HG02759 (cell line): ENCODE measurements at regions not wholly inside any gene's neighbourhood (a gene's known extent, or its start where the extent isn't known, plus 50 kb on each side); places are given as distances from the start of the nearest gene placed in this dataset.
"Not testable (repeated sequence)": the region's sequence is repeated elsewhere in the genome, so short reads cannot be mapped to it uniquely, and the experiment has no call there.

Source experiments
- ATAC-seq: cut with Tn5 transposase; IDR thresholded peaks from one replicate; pipeline ENCODE4 v1.9.1; 2021; ENCODE audit warnings: mild to moderate bottlenecking, moderate library complexity; ENCODE audit not compliant: unreplicated experiment

DNA sequence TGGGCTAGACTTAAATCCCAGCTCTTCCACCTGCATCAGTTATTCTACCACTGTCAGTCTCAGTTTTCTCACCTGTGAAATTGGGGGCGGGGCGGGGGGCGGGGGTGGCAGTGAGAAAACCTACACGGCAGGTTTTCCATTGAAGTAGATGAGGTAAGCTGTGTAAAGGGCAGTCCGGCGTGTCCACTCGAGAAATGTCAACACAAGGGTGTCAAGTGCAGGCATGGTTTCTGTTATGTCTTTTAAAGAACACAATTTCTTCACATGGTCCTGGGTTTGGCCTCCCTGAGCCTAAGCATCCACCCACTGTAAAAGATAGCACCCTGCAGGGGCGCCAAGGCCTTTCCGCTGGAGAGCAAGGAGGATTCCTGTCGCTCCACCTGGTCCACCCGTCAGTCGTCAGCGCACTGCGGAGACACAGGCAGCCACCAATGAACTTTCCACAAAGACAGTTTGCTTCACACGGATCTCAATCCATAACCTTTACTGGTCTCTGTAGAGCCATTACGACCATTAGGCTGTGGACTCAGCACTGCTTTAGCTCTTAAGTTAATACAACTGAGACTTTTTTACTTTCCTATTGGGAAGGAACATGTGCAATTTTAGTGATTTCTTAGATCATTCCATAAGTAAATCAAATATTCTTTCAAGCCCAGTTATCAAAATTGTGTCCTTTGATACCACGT lies 99.5 kb upstream of the FOXB1 start:
- ATAC-seq, result no peak

DNA sequence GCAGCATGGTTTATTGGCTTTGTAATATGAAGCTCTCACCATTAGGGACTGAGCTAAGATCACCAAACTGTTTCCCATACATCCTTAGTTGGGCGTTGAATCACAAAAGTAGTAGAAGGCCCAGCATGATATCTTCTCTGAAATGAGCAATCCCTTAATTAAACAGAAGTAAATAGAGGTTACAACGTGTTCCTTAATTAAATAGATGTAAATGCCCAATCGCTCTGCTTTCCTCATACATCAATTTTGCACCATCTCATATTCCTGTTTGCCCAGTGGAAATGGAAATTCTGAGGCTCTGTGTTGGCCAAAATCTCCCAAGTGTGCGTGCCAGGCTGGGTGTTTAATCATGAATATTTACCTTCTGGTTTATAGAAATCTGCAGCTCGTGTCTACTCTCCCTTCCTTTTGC lies 107.4 kb upstream of the FOXB1 start:
- ATAC-seq, result no peak

DNA sequence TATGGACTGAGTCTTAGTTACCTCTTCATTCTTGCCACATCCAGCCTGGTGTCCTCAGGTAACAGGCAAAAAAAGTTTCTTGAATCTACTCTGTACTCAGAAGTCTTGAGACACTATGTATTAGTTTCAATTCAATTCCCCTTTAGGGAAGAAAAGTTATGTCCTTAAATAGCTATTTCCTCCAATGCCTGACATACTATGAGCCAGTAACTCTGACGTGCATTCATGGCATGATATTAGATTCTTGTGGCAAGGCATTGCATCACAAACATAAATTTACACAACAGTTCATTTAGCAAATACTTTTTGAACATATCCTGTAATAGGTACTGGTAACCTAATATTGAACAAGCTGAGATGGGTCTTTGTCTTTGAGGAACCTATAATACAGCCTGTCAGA lies 109.3 kb upstream of the FOXB1 start:
- ATAC-seq, result no peak

DNA sequence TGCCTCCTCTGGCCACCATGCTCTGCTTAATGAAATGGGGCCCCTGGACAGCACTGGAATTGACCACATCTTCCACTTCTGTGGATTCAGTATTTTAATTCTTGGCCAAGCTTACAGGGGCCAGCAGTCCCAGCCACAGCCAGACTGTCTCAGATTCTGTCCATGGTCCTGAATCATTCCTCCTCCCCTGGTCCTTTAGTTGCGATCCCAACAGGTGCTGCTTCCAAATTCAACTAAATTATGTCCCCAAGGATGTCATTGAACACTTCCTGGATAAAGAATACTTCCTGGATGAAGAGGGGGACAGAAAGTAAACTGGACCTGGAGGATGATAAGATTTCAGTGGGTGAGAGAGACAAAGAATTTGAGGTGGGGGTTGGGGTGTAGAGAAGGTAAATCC lies 111.1 kb upstream of the FOXB1 start:
- no peak for ATAC-seq

DNA sequence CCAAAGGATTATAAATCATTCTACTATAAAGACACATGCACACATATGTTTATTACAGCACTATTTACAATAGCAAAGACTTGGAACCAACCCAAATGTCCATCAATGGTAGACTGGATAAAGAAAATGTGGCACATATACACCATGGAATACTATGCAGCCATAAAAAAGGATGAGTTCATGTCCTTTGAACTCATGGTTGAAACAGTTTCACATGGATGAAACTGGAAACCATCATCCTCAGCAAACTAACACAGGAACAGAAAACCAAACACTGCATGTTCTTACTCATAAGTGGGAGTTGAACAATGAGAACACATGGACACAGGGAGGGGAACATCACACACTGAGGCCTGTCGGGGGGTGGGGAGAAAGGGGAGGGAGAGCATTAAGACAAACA lies 116.2 kb upstream of the FOXB1 start:
- ATAC-seq, result not testable (repeated sequence)

DNA sequence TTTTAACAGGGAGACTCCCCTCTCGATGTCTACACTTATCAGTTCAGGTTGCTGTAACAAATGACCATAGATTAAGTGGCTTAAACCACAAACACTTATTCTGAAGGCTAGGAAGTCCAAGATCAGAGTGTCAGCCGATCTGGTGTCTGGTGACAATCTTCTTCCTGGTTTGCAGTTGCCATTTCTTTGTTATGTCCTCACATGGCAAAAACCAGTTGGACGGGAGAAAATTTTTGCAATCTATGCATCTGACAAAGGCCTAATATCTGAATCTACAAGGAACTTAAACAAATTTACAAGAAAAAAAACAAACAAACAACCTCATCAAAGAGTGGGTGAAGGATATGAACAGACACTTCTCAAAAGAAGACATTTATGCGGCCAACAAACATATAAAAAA lies 116.9 kb upstream of the FOXB1 start:
- ATAC-seq, result no peak

DNA sequence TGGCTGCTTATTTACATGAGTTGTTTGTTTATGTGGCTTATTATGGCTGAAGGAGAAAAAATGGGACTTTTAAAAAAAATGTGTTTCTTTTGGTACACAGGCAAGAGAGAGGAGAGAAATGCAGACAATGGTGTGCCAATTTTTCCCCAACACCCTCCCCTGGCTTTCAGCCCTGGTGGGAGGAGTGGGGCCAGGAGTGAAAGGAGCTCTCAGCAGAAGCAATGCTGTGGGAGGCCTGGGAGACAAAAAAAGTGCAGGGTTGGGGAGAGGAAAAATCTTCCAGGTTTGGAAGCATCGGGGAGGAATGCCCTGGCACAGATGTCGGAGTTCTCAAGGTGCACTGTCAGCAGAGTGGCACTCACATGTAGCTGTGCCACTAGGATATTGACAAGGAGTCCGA lies 117.7 kb upstream of the FOXB1 start:
- no peak for ATAC-seq

DNA sequence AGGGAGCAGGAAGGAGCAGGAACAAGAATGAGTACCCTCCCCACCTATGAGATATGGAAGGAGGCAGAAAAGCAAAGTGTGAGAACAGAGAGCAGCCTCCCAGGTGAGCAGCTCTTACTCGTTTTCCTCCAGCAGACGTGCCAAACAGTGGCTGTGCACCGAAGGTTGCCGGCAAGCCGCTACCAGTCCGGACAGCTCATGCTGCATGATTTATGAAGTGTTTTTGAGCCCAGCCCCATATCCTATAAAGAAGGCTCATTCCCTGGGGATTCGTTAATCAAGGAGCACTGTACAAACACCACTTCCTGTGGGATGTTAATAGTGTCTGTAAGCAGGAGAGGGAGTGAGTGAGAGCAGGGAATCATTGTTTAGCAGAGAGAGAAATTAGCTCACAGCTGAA lies 118.3 kb upstream of the FOXB1 start:
- ATAC-seq, result no peak

DNA sequence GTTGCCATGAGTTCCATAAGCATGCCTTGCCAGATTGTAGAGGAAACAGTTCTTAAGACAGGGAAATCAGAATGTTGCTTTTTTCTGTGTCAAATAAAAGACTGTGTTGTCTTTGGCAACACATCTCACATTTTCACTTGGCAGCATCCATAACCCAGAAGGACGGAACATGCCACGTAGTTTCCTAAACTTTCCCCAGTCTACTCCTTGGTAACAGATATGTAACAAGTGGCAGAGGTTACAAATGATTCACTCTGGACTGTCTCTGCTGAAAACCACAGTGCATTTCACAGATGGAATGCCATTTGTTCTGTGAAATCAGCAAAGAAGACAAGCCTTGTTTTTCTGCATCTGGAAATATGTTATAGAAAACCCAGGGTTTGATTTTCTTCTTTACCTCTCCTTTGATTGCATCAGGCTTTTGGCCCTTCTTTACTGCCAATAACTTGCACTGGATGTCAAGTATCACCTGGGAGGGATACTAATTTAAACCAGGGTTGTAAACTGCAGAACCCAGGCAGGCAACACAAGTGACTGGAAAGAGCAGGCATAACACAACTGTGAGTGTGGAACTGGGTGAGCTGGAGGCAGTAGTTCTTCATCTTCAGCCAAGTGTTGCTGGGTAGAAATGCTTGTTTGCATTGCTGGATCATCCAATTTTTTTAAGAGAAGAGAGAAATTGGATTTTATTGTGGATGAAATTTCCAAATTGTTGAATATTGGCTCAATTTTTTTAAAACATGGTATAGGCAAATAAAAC lies 124.4 kb upstream of the FOXB1 start:
- ATAC-seq, result no peak

DNA sequence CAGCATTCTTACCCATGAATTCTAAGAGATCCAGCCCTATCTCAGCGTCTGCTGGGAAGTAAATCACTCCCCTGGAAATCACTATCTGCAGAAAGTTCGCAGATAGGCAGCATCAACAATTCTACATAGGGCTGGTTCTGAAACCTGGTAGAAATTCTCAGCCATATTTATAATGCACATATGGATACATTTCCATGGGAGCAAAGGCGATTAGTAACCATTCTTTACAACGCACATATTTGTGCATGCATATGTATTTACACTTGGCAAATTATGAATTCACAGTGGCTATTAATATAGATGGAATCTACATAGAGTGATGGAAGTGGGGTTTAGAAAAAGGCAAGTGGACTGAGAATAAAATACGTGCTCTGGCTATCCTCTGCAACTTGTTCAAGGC lies 128.0 kb upstream of the FOXB1 start:
- no peak for ATAC-seq

DNA sequence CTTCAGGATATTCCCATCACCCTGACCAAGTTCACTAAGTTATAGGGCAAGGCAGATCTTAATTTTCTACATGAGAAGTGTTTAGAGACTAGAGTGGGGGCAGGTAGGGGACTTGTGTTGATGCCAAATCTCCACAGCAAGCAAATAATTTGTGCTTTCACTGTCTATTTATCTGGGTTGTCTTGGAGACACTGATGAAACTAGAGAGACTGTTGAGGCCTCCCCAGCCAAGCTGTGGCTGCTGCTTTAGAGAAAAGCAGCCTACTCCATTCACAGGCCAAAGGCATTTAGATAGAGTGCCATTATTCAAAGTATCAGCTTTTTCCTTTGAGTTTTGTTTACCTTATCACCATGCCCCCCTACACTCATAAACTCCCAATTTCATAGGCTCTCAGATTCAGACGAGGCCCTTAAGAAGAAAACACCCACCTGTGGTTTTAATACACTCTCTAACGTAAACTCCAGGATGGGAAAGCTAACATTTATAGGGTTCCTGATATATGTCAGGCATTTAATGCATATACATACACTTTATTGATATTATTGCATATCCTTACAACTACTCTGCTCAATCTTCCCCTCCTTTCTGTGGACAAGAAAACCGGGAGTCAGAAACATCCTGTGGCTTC lies 130.4 kb upstream of the FOXB1 start:
- no peak for ATAC-seq

DNA sequence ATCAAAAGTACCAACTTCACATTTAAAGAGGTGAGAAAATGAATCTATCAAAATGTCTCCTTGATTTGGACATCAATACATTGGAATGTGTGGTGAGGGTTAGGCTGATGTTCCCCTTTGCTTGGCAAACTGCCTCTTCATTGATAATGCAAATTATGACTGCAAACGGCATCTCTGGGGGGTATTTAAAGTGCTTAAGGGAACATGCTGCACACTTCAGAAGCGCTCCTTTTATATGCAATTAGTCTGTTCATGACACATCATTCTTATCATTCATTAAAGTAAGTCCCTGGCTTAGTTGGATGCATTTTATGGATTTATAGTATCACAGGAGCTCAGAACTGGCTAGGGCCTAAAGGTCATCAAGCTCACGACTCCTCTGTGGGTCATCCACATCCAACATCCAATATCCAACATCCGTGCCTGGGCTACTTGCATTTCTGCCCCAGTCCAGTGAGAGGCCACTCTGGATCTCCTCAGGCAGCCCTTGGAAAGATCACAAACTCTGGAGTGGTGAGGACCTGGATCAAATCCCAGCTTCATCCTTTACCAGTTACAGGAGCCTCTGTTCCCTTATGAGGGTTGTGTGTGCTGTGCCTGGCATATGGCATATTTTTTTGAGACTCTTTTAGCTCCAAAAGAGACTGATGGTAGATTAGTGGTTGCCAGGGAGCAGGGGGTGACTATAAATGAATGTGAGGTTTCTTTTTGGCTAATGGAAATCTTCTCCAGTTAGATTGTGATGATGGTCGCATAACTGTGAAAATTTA lies 136.8 kb upstream of the FOXB1 start:
- no peak for ATAC-seq

DNA sequence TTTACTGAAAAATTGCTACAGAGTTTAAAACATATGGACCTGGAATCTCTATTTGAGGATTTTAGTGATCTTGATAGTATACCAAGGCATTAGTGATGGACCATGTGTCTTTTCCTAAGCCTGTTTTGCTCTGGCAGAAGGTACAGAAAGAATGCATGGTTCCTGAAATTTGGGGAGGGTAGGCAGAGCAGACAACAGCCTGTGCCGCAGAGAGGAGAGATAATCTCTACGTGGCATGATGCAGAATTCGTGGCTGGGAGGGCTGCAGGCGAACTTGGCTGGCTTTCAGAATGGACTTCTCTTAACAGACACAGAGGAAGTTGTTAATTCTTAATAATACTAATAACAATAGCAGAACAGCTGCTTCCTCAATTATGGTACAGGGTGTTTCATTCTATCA lies 137.5 kb upstream of the FOXB1 start:
- ATAC-seq, result no peak

DNA sequence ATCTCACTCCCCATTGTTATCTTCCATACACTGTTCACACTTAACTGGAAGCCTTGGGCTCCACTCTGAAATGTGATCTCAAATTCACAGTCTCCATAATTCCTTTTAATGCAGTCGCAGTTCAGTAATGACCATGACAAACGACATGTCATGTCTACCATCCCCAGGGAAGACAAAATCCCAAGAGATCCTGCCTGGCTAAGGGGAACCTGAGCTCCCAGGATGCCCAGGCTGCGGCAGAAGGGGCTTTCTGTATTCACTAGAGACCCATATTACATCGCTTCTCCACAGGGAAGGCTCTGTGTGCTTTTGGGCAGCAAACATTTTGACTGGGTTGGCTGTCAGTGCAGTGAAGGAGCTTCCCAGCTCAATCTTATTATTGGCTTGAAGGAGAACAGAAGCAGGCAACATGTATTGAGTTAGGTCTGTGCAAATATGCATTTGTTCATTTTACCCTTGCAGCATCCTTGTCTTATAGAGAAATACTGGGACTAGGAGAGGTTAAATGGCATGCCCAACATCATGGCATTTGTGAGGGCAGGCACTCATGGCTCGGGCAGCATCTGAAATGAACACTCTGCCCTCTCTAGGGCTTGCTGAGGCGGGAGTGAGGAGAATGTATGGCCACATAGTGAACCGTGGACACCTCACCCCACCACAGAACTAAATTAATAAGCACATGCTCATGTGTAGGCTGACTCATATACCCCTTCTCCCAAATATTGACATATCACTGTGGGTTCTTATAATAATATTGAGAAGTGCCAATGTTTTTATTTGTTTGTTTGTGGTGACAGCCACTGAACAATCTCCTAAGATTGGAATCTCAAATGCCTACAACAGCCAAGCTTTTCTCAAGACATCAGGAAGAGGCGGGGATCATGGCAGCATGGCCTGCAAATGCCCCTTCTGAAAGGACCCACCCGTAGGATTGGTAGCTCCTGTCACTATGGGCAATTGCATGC lies 141.6 kb upstream of the FOXB1 start:
- ATAC-seq, result no peak

DNA sequence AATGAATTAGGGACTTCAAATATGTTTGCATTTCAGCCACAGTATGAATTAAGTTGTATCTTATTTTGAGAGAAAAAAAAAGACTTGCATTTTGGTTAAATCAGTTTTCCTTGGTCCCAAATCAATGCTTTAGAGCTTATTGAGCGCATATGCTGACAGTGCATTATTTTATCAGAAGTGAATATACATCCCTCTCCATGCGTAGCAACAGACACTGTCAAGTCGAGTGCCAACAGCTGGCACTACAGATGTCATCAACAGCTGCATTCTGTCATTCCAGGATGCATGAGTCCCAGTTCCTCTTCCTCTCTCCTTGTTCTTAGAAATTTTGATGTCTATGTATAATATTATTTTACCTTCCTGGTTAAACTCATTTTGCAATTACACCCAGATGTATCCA lies 156.1 kb upstream of the FOXB1 start:
- ATAC-seq, result no peak

DNA sequence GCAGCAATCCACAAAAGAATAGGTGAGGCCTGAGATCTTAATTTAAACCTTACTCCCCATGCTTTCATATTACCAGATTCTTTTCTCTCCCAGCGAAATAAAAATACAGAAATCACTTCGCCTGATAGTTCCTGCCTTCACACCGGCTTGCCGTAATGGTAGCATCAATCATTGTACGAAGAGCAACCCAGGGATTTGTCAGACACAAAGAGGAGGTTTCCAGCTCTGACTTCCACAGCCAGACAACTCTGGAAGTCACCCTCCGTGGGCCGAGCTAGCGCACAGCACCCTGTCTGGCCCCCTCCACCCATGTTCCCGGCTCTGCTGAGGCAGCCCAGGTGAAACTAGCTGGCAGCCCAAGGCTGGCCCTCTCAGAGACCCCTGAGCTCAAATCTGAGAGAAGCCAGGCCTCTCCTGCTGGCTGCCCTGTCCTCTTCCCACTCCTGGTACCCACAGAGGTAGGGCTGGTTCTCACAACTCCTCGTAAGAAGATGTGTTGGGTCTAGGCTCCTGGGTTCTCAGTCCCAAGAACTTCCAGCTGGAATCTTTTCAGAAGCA lies 156.9 kb upstream of the BNIP2 start:
- no peak for ATAC-seq

DNA sequence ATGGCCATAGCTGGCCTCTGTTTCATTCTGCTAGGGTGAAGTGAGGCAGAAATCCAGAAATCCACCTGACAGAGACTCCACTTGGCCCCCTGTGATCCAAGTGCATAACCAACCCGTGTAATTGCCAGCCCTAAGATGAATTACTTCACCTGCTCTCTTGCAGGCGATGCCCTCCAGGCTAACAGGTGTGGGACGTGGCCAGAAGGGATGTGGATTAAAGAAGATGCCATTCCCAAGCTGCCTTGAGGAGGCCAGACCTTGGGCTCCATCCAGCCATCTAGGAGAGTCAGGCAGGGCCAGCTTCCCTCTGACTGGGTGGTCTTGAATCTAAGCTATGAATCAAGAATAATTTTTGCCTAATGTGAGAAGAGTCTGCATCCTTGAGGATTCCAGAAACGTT lies 154.5 kb upstream of the BNIP2 start:
- ATAC-seq, result no peak

DNA sequence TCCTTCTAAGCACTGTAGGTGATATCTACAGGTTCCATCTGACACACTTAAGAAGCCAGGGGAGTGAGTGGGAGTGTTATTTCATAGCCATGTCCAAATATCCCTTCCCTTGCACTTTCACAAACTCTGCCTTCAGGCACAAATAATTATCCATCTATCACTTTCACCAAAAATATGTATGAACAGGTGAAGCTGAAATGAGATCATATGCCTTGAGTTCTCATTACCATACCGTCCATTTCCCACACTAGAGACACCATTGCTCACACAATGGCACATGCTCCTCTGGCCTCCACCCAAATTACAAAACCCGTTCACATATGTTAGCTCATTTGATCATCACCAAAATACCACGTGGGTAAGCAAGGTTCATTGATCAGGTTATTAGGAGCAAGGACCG lies 151.9 kb upstream of the BNIP2 start:
- ATAC-seq, result no peak

DNA sequence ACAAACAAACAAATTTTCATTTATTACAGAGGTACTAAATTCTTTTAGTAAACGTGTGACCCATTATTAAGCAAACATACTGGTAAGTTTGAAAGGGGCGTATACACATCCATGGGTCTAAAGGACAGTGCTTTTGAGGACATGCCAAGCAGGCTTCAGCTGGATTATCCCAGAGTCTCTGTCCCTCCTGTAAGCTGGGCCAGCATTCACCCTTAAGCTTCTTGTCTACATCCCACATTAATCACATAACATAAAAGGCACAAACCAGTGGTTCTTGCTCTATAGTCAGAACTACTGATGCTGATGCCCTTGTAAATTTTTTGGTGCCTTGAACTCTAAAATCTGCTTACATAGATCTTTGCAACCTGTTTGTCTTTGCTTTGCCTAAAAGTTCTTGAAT lies 150.8 kb upstream of the BNIP2 start:
- no peak for ATAC-seq

DNA sequence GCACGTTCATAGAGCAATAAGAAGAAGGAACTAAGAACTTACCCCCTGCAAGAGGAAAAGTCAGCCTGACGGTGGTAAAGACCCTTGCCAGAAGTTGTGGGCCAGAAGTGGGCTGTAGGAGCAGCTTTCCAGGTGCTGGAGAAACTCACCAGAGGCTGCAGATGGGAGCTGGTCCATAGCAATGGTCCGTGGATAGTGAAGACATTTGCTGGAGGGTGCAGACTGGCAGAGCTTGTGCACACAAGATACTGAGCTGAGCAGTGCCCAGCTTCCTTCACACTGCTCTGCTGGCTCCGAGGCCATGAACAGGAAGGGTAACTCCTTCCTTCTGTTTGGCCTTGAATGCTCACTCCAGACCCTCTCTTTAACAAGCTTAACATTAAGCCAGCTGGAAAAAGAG lies 149.8 kb upstream of the BNIP2 start:
- ATAC-seq, result no peak
